ENCODE measurements at regions not wholly inside any gene's neighbourhood (a gene's known extent, or its start where the extent isn't known, plus 50 kb on each side); places are given as distances from the start of the nearest gene placed in this dataset.
"Not testable (repeated sequence)": the region's sequence is repeated elsewhere in the genome, so short reads cannot be mapped to it uniquely, and the experiment has no call there.

DNA sequence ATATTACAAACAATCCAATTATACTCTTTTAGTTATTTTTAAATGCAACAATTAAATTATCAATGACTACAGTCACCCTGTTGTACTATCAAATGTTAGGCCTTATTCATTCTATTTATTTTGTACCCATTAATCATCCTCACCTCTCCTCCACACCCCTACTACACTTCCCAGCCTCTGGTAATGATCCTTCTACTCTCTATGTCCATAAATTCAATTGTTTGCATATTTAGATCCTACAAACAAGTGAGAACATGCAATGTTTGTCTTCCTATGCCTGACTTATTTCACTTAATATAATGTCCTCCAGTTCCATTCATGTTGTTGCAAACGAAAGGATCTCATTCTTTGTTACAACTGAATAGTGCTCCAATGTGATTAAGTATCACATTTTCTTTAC is 1414.6 kb downstream of the SLITRK1 start:
- POLR2A ChIA-PET, result no interaction called here

DNA sequence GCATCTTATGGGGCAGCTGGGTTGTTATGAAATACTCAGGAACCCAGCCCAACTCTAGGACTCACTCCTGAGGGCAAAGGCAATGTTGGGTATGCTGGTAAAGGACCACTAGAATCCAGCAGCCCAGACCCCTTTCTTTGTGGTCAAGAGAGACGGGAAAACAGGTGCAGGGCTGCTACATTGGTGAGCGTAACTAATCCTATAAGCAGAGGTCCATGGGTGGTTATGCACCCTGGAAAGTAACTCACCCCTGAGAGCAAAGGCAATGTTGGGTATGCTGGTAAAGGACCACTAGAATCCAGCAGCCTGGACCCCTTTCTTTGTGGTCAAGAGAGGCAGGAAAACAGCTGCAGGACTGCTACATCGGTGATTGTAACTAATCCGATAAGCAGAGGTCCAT is 1422.7 kb downstream of the SLITRK1 start:
- H3K27ac ChIP-seq (ENCODE audit: extremely low read depth, low read depth, low read length); H3K4me3 ChIP-seq (ENCODE audit: low read depth, low read length); CTCF ChIA-PET; POLR2A ChIA-PET; H3K9me3 ChIP-seq (ENCODE audit: control insufficient read depth, insufficient read depth, low read depth, low read length); H3K36me3 ChIP-seq (ENCODE audit: control insufficient read depth in 2 of 2, insufficient read depth in 1 of 2, low read length in 2 of 2); H3K4me1 ChIP-seq (ENCODE audit: control insufficient read depth, insufficient read depth, low read length): not testable (repeated sequence)

More for the DNA sequence above, 1414.6 kb downstream of the SLITRK1 start:
- Histone ChIP-seq H3K27ac (ENCODE audit: extremely low read depth, low read depth, low read length) (no peak overlapping the region), H3K4me1 (ENCODE audit: control insufficient read depth, insufficient read depth, low read length) (no peaks in the 10 kb centered on the region), H3K36me3 (ENCODE audit: control insufficient read depth in 2 of 2, insufficient read depth in 1 of 2, low read length in 2 of 2) (no peaks in the 10 kb centered on the region), H3K4me3 (ENCODE audit: low read depth, low read length) (no peak overlapping the region), H3K9me3 (ENCODE audit: control insufficient read depth, insufficient read depth, low read depth, low read length) (no peaks in the 10 kb centered on the region)
- CTCF ChIA-PET, result no interaction called here
- TF ChIP-seq MZF1 (tag by site-specific recombination; IDR thresholded peaks at IDR 0.05; ENCODE audit: borderline replicate concordance) (no peak), ZNF561 (tag by site-specific recombination; IDR thresholded peaks at IDR 0.05; ENCODE audit: borderline replicate concordance) (no peak), ZNF677 (tag by site-specific recombination; IDR thresholded peaks at IDR 0.05) (no peak), ZNF324 (tag by site-specific recombination; IDR thresholded peaks at IDR 0.05) (no peak), ZXDB (tag by site-specific recombination; IDR thresholded peaks at IDR 0.05) (no peak), HOXA7 (CRISPR knock-in tag; IDR thresholded peaks at IDR 0.05; ENCODE audit: borderline replicate concordance) (no peak), ZNF777 (tag by site-specific recombination; IDR thresholded peaks at IDR 0.05; ENCODE audit: borderline replicate concordance) (no peak), ZNF391 (tag by site-specific recombination; IDR thresholded peaks at IDR 0.05; ENCODE audit: borderline replicate concordance, low read depth) (no peak), ZNF426 (tag by site-specific recombination; IDR thresholded peaks at IDR 0.05) (no peak), ZNF624 (tag by site-specific recombination; IDR thresholded peaks at IDR 0.05) (no peak), ZNF654 (tag by site-specific recombination; IDR thresholded peaks at IDR 0.05; ENCODE audit: low read depth) (no peak)
- TF ChIP-seq, protein P1, sequence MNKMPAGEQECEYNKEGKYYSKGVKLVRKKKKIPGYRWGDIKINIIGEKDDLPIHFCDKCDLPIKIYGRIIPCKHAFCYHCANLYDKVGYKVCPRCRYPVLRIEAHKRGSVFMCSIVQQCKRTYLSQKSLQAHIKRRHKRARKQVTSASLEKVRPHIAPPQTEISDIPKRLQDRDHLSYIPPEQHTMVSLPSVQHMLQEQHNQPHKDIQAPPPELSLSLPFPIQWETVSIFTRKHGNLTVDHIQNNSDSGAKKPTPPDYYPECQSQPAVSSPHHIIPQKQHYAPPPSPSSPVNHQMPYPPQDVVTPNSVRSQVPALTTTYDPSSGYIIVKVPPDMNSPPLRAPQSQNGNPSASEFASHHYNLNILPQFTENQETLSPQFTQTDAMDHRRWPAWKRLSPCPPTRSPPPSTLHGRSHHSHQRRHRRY (tag by site-specific recombination; IDR thresholded peaks at IDR 0.05), result no peak
- TF ChIP-seq, protein P2, sequence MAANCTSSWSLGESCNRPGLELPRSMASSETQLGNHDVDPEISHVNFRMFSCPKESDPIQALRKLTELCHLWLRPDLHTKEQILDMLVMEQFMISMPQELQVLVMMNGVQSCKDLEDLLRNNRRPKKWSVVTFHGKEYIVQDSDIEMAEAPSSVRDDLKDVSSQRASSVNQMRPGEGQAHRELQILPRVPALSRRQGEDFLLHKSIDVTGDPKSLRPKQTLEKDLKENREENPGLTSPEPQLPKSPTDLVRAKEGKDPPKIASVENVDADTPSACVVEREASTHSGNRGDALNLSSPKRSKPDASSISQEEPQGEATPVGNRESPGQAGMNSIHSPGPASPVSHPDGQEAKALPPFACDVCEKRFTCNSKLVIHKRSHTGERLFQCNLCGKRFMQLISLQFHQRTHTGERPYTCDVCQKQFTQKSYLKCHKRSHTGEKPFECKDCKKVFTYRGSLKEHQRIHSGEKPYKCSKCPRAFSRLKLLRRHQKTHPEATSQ (tag by site-specific recombination; IDR thresholded peaks at IDR 0.05), result no peak
- TF ChIP-seq, protein P3, sequence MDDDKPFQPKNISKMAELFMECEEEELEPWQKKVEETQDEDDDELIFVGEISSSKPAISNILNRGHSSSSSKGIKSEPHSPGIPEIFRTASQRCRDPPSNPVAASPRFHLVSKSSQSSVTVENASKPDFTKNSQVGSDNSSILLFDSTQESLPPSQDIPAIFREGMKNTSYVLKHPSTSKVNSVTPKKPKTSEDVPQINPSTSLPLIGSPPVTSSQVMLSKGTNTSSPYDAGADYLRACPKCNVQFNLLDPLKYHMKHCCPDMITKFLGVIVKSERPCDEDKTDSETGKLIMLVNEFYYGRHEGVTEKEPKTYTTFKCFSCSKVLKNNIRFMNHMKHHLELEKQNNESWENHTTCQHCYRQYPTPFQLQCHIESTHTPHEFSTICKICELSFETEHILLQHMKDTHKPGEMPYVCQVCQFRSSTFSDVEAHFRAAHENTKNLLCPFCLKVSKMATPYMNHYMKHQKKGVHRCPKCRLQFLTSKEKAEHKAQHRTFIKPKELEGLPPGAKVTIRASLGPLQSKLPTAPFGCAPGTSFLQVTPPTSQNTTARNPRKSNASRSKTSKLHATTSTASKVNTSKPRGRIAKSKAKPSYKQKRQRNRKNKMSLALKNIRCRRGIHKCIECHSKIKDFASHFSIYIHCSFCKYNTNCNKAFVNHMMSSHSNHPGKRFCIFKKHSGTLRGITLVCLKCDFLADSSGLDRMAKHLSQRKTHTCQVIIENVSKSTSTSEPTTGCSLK (tag by site-specific recombination; IDR thresholded peaks at IDR 0.05), result no peak
- TF ChIP-seq, protein P4, sequence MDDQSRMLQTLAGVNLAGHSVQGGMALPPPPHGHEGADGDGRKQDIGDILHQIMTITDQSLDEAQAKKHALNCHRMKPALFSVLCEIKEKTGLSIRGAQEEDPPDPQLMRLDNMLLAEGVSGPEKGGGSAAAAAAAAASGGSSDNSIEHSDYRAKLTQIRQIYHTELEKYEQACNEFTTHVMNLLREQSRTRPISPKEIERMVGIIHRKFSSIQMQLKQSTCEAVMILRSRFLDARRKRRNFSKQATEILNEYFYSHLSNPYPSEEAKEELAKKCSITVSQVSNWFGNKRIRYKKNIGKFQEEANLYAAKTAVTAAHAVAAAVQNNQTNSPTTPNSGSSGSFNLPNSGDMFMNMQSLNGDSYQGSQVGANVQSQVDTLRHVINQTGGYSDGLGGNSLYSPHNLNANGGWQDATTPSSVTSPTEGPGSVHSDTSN (CRISPR knock-in tag; IDR thresholded peaks at IDR 0.05), result no peak
- TF ChIP-seq, protein P5, sequence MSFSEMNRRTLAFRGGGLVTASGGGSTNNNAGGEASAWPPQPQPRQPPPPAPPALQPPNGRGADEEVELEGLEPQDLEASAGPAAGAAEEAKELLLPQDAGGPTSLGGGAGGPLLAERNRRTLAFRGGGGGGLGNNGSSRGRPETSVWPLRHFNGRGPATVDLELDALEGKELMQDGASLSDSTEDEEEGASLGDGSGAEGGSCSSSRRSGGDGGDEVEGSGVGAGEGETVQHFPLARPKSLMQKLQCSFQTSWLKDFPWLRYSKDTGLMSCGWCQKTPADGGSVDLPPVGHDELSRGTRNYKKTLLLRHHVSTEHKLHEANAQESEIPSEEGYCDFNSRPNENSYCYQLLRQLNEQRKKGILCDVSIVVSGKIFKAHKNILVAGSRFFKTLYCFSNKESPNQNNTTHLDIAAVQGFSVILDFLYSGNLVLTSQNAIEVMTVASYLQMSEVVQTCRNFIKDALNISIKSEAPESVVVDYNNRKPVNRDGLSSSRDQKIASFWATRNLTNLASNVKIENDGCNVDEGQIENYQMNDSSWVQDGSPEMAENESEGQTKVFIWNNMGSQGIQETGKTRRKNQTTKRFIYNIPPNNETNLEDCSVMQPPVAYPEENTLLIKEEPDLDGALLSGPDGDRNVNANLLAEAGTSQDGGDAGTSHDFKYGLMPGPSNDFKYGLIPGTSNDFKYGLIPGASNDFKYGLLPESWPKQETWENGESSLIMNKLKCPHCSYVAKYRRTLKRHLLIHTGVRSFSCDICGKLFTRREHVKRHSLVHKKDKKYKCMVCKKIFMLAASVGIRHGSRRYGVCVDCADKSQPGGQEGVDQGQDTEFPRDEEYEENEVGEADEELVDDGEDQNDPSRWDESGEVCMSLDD (tag by site-specific recombination; IDR thresholded peaks at IDR 0.05), result no peak
- TF ChIP-seq, protein P6, sequence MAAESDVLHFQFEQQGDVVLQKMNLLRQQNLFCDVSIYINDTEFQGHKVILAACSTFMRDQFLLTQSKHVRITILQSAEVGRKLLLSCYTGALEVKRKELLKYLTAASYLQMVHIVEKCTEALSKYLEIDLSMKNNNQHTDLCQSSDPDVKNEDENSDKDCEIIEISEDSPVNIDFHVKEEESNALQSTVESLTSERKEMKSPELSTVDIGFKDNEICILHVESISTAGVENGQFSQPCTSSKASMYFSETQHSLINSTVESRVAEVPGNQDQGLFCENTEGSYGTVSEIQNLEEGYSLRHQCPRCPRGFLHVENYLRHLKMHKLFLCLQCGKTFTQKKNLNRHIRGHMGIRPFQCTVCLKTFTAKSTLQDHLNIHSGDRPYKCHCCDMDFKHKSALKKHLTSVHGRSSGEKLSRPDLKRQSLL (tag by site-specific recombination; IDR thresholded peaks at IDR 0.05), result no peak
